KMS-11 (cell line): ENCODE measurements at regions not wholly inside any gene's neighbourhood (a gene's known extent, or its start where the extent isn't known, plus 50 kb on each side); places are given as distances from the start of the nearest gene placed in this dataset.

Experiments
- H2AFZ ChIP-seq: fragments of 200-600 bp; sonication (generic); 2 replicates; pipeline ENCODE4 v1.6.1; 2016; ENCODE audit warnings: antibody characterized with exemption, mixed run types, low read depth
- H3K27ac ChIP-seq: fragments of 200-600 bp; sonication (generic); 2 replicates; pipeline ENCODE4 v1.6.1; 2016; ENCODE audit warnings: mild to moderate bottlenecking, mixed run types
- H3K27me3 ChIP-seq: fragments of 200-600 bp; sonication (generic); 2 replicates; pipeline ENCODE4 v1.6.1; 2017; ENCODE audit warnings: mild to moderate bottlenecking, low read depth, mixed run types, moderate library complexity; ENCODE audit not compliant: insufficient read depth
- H3K36me3 ChIP-seq: fragments of 200-600 bp; sonication (generic); 2 replicates; pipeline ENCODE4 v1.6.1; 2017; ENCODE audit warnings: mild to moderate bottlenecking, mixed run types; ENCODE audit not compliant: insufficient read depth
- H3K4me1 ChIP-seq: fragments of 200-600 bp; sonication (generic); 2 replicates; pipeline ENCODE4 v1.6.1; 2016; ENCODE audit warnings: mild to moderate bottlenecking, low read depth, mixed run types; ENCODE audit not compliant: poor library complexity, severe bottlenecking
- H3K4me2 ChIP-seq: fragments of 200-600 bp; sonication (generic); 2 replicates; pipeline ENCODE4 v1.7.0; 2016; ENCODE audit warnings: mild to moderate bottlenecking, mixed run types
- H3K4me3 ChIP-seq: fragments of 200-600 bp; sonication (generic); IDR thresholded peaks from 2 replicates; pipeline ENCODE4 v1.6.1; 2017; ENCODE audit warnings: low read depth, low read length, mixed read lengths; ENCODE audit not compliant: insufficient read depth
- H3K79me2 ChIP-seq: fragments of 200-600 bp; sonication (generic); 2 replicates; pipeline ENCODE4 v1.6.1; 2016; ENCODE audit warnings: low read depth, mixed run types; ENCODE audit not compliant: insufficient read depth
- H3K9ac ChIP-seq: fragments of 200-600 bp; sonication (generic); 2 replicates; pipeline ENCODE4 v1.6.1; 2016; ENCODE audit warnings: mild to moderate bottlenecking, mixed run types
- H4K20me1 ChIP-seq: fragments of 200-600 bp; sonication (generic); 2 replicates; pipeline ENCODE4 v1.6.1; 2016; ENCODE audit warnings: mild to moderate bottlenecking, mixed run types; ENCODE audit not compliant: insufficient read depth
- CTCF ChIP-seq: fragments of 200-600 bp; sonication (generic); conservative IDR thresholded peaks from 2 replicates; pipeline ENCODE4 v1.6.1; 2017; ENCODE audit warnings: low read depth, mild to moderate bottlenecking, antibody characterized with exemption, low read length, moderate library complexity, mixed read lengths

- no peaks in the 10 kb centered on the region for H4K20me1 ChIP-seq
- no peak for TF ChIP-seq CTCF
- no peaks in the 10 kb centered on the region for H3K27me3 ChIP-seq
- no peaks in the 10 kb centered on the region for H3K4me1 ChIP-seq
- no peak overlapping the region for H2AFZ ChIP-seq
- no peak overlapping the region for H3K4me2 ChIP-seq
- no peaks in the 10 kb centered on the region for H3K36me3 ChIP-seq
- H3K9ac ChIP-seq: no peak overlapping the region
- no peak overlapping the region for H3K27ac ChIP-seq
- no peak overlapping the region for H3K4me3 ChIP-seq
- no peaks in the 10 kb centered on the region for H3K79me2 ChIP-seq
Observed at GRCh38 chr9:118163751-118164150, 459.5 kb downstream of the TLR4 start.

DNA sequence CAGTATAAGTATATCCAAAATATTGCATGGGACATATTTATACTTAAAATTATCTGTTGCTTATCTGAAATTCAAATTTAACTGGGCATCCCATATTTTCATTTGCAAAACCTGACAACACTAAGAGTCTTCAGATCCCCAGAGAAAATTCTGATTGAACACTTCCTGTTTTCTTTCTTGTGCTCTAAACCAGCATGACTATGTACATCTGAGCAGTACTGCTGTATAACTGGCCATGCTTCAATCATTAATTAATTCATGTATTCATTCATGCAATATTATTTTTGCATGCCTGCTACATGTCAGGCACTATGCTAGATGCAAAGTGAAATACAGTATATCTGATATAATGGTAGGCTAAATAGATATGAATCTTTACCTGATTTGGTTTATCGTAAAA lies 461.2 kb downstream of the TLR4 start:
- no peak overlapping the region for H2AFZ ChIP-seq
- H3K27me3 ChIP-seq: no peaks in the 10 kb centered on the region
- no peaks in the 10 kb centered on the region for H3K36me3 ChIP-seq
- no peak overlapping the region for H3K9ac ChIP-seq
- no peak overlapping the region for H3K27ac ChIP-seq
- no peaks in the 10 kb centered on the region for H3K4me1 ChIP-seq
- H3K79me2 ChIP-seq: no peaks in the 10 kb centered on the region
- TF ChIP-seq CTCF: no peak
- H3K4me2 ChIP-seq: no peak overlapping the region
- H3K4me3 ChIP-seq: no peak overlapping the region
- H4K20me1 ChIP-seq: no peaks in the 10 kb centered on the region

DNA sequence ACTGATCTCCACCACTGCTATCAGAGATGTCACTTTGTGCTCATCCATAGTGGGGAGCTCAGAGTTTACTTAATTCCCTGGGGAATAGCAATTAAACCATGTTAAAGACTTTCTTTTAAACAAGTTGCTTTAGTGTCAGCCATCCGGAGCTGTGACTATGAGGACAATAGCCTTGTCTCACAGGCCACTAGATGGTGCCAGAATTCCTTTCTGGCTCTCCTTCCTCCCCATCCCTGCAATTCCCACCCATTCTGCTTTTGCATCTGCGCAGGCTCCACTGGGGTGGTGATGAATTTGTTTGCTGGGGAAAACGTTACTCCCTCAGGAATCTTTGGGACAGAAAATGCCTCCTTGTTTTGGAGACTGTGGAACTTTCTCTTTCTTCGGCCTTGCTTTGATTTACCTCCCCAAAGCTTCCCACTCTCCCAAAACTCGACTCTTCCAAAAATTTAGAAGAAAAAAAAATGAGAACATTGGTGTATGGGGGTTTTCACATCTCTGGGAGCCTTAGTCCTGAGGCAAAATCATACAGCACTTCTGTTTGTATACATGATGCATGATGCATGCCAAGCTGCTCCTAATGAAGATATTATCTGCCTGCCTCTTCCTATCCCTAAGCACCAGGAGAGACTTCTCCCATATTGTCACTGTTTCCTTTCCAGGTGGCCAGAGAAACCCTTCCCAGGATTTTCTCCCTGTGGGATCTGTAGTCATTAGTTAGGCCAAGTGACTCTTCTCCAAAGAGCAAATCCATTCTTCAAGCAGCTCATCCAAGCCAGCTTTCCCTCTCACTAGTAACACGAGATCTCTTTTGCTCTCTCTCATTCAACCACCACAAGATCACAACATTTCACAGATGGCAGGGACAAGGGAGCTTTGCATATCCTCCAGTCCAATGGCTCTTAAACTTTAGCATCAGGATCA lies 466.1 kb downstream of the TLR4 start:
- Histone ChIP-seq H3K79me2 (no peaks in the 10 kb centered on the region), H2AFZ (no peak overlapping the region), H3K4me2 (no peak overlapping the region), H3K36me3 (no peaks in the 10 kb centered on the region), H4K20me1 (no peaks in the 10 kb centered on the region), H3K4me1 (no peaks in the 10 kb centered on the region), H3K4me3 (no peak overlapping the region), H3K27me3 (no peaks in the 10 kb centered on the region), H3K9ac (no peak overlapping the region), H3K27ac (no peak overlapping the region)
- peak; percentile 65 for TF ChIP-seq CTCF

GRCh38 chr9:118177241-118177640 lies 473.0 kb downstream of the TLR4 start:
- H4K20me1 ChIP-seq: no peaks in the 10 kb centered on the region
- no peaks in the 10 kb centered on the region for H3K36me3 ChIP-seq
- no peaks in the 10 kb centered on the region for H3K27me3 ChIP-seq
- no peak overlapping the region for H3K9ac ChIP-seq
- H3K4me3 ChIP-seq: no peak overlapping the region
- no peak overlapping the region for H3K27ac ChIP-seq
- H3K79me2 ChIP-seq: no peaks in the 10 kb centered on the region
- H3K4me1 ChIP-seq: no peaks in the 10 kb centered on the region
- no peak overlapping the region for H2AFZ ChIP-seq
- H3K4me2 ChIP-seq: no peak overlapping the region
- no peak for TF ChIP-seq CTCF
